SKM-1 treated with dmso at 0.1 percent for 144 hours (cell line): ENCODE measurements at regions not wholly inside any gene's neighbourhood (a gene's known extent, or its start where the extent isn't known, plus 50 kb on each side); places are given as distances from the start of the nearest gene placed in this dataset.
"Not testable (repeated sequence)": the region's sequence is repeated elsewhere in the genome, so short reads cannot be mapped to it uniquely, and the experiment has no call there.

ENCODE experiments used
- DNase-seq: peaks from one replicate; lab custom pipeline; 2025; ENCODE audit not compliant: unreplicated experiment; lab: John Stamatoyannopoulos, UW

- DNase-seq, result no peak
Measured at GRCh38 chr10:124193309-124193696, 99.9 kb upstream of the CHST15 start.

DNA sequence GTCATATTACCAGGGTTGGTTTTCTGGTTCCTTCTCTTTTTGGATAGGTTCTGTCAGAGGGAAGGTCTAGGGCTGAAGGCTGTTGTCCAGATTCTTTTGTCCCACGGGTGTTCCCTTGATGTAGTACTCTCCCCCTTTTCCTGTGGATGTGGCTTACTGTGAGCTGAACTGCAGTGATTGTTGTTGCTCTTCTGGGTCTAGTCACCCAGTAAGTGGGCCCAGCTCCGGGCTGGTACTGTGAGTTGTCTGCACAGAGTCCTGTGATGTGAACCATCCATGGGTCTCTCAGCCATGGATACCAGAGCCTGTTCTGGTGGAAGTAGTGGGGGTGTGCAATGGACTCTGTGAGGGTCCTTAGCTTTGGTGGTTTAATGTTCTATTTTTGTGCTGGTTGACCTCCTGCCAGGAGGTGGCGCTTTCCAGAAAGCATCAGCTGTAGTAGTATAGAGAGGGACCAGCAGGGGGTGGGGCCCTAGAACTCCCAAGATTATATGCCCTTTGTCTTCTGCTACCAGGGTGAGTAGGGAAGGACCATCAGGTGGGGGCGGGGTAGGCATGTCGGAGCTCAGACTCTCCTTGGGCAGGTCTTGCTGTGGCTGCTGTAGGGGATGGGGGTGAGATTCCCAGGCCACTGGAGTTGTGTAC lies 99.4 kb upstream of the CHST15 start:
- not testable (repeated sequence) for DNase-seq

- not testable (repeated sequence) for DNase-seq
Measured at GRCh38 chr10:124190476-124190875, 97.1 kb upstream of the CHST15 start.

DNA sequence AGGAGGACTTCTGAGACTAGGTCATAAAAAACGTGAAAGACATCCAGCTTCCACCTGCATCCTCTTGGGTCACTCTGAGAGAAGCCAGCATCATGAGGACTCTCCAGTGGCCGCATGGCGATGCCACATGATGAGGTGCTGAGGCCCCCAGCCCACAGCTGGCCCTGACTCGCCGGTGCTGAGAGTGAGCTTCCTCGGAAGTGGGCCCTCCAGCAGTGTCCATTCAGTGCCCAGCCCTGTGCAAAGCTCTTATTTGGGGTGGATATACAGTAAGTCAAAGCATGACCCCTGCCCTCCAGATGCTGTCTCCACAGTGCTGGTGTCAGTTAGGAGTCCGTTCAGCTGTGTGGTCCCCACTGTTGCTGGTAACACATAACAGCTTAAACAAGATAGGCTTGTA lies 93.6 kb upstream of the CHST15 start:
- DNase-seq, result no peak

- no peak for DNase-seq
Measured at GRCh38 chr10:124185084-124185483, 91.7 kb upstream of the CHST15 start.

GRCh38 chr10:124184208-124184830 lies 90.9 kb upstream of the CHST15 start:
- no peak for DNase-seq

GRCh38 chr10:124183617-124184016 lies 90.2 kb upstream of the CHST15 start:
- DNase-seq, result no peak

- DNase-seq, result no peak
Measured at GRCh38 chr10:124182088-124182541, 88.7 kb upstream of the CHST15 start.

- DNase-seq, result no peak
Measured at GRCh38 chr10:124181656-124182055, 88.3 kb upstream of the CHST15 start.

GRCh38 chr10:124180947-124181549 lies 87.7 kb upstream of the CHST15 start:
- no peak for DNase-seq

GRCh38 chr10:124180044-124180745 lies 86.8 kb upstream of the CHST15 start:
- DNase-seq, result no peak

- DNase-seq, result no peak
Measured at GRCh38 chr10:124179308-124180043, 86.1 kb upstream of the CHST15 start.

DNA sequence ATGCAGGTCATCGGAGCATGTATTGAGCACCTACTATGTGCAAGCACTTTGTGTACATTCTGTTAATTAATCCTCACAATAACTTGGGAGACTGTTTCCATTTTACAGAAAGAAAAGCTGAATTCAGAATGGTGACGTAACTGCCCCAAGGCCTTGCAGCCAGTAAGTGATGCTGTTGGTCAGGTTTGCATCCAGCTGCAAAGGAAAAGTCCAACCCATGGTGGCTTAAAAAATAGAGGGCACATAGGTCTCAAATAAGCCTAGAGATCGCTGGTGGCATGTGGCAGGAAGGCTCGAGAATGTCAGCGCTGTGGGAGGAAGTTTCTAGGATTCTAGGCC lies 83.8 kb upstream of the CHST15 start:
- no peak for DNase-seq

DNA sequence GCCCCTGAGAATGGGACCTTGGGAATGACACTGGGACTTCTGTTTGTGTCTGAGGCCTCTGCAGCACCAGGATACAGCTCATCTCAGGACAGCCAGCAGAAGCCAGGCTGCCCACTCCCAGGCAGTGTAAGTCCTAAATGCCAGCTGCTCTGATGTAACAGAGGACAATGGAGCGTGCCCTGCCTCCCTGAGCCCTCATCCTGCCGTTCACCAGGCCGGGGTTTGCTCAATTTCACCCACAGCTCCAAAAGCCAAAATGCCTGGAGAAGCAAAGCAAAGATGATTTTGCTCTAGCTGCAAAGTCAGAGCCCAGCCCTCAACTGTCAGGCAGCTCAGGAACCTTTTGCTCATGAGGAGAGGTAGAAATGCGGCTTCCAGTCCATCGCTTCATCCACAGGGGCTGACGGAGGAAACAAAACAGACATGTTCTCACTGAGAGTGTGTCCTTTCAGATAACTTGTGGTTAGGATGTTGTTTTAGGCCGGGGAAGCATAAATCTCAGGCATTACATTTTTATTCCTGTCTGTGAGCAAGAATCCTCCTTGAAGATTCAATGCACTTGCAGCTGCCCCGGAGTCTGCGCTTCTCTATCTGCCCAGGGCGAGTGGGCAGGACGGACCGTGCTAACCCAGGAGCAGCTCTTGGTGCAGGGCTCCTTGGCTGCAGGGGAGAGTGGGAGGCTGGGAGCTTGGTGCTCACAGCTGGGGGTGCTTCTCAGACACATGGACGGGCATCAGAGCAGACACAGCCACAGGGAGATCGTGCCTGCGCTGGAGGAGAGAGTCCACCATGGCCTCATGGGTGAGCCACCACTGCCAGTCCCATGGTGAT lies 83.2 kb upstream of the CHST15 start:
- DNase-seq, result no peak

DNA sequence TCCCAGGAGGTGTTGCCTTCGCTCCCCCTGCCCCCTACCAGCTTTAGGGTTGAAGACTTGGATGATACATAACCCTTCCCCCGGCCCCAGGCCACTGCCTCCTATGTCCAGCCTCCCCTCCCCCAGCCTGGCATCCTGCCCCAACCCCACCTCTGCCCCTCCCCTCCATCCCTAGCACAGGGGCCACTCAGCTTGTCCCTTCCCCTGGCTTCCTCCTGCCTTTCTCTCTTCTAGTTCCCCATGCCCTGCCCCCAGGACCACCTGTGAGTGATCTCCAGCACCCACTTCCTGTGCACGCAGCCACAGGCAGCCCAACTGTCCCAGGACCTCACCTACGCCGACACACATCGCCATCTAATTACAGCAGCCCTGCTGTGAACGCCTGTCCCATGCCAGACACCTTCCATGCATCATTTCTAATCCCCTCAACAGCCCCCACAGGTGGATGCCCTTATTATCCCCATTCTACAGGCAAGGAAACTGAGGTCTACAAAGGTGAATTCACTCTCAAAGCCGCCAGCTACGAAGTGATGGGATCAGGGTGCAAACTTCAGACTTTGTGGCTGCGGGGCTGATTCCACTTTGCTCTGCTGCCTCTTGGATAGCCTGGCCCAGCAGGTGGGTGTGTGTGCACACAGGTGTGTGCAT lies 82.4 kb upstream of the CHST15 start:
- no peak for DNase-seq

GRCh38 chr10:124174673-124175645 lies 81.6 kb upstream of the CHST15 start:
- DNase-seq, result no peak

GRCh38 chr10:124174071-124174566 lies 80.7 kb upstream of the CHST15 start:
- no peak for DNase-seq

DNA sequence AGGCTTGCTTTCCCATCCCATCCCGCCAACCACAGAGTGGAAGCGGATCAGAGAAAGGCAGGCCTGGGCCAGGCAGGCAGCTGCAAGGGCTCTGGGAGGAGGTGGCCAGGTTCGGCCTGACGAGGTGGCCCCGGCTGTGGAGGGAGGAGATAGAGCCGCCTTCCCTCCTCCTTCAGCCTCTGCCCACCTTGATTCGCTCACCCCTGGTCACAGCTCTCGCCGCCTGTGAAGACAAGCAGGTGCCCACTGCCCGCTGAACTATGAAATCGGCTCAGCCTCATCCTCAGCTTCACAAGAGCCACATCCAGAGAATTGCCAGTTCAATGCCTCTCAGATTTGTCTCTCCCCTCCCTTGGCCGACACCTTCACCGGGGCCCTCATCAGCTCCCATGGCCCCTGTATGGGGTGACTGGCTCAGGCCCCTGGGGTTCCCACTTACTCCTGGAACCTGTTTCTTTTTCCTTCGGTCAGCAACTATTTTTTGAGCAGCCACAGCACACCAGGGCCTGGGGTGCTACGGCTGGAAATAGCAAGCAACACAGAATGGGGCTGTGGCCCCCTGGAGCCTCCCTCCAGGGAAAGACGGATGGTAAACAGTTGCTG lies 80.0 kb upstream of the CHST15 start:
- DNase-seq, result no peak
